ENCODE measurements at regions not wholly inside any gene's neighbourhood (a gene's known extent, or its start where the extent isn't known, plus 50 kb on each side); places are given as distances from the start of the nearest gene placed in this dataset.

GRCh38 chr6:80640176-80640575, 533.7 kb downstream of the BCKDHB start:
- DNase-seq (ENCODE audit: low spot score): no peak
- TF ChIP-seq CTCF (IDR thresholded peaks at IDR 0.05): no peak
- H3K27ac ChIP-seq: no peak overlapping the region
- H3K4me3 ChIP-seq: no peak overlapping the region

GRCh38 chr6:80639181-80639629, 532.7 kb downstream of the BCKDHB start:
- Histone ChIP-seq H3K4me3 (no peak overlapping the region), H3K27ac (no peak overlapping the region)
- TF ChIP-seq CTCF (IDR thresholded peaks at IDR 0.05): no peak
- no peak for DNase-seq (ENCODE audit: low spot score)

- TF ChIP-seq CTCF (IDR thresholded peaks at IDR 0.05): no peak
- DNase-seq (ENCODE audit: low spot score): no peak
- H3K4me3 ChIP-seq: no peak overlapping the region
- H3K27ac ChIP-seq: no peak overlapping the region
Measured at GRCh38 chr6:80638213-80639055, 532.0 kb downstream of the BCKDHB start.

GRCh38 chr6:80637312-80637711, 530.8 kb downstream of the BCKDHB start:
- TF ChIP-seq CTCF (IDR thresholded peaks at IDR 0.05): no peak
- DNase-seq (ENCODE audit: low spot score): no peak
- H3K4me3 ChIP-seq: no peak overlapping the region
- H3K27ac ChIP-seq: no peak overlapping the region

- DNase-seq (ENCODE audit: low spot score): no peak
- no peak overlapping the region for H3K27ac ChIP-seq
- H3K4me3 ChIP-seq: no peak overlapping the region
- no peak for TF ChIP-seq CTCF (IDR thresholded peaks at IDR 0.05)
Measured at GRCh38 chr6:80636689-80637088, 530.2 kb downstream of the BCKDHB start.

- H3K4me3 ChIP-seq: no peak overlapping the region
- H3K27ac ChIP-seq: no peak overlapping the region
- TF ChIP-seq CTCF (IDR thresholded peaks at IDR 0.05): no peak
- no peak for DNase-seq (ENCODE audit: low spot score)
Measured at GRCh38 chr6:80633412-80633811, 526.9 kb downstream of the BCKDHB start.

- Histone ChIP-seq H3K4me3 (no peak overlapping the region), H3K27ac (no peak overlapping the region)
- no peak for TF ChIP-seq CTCF (IDR thresholded peaks at IDR 0.05)
- no peak for DNase-seq (ENCODE audit: low spot score)
Measured at GRCh38 chr6:80625405-80625804, 518.9 kb downstream of the BCKDHB start.
